ENCODE measurements at regions not wholly inside any gene's neighbourhood (a gene's known extent, or its start where the extent isn't known, plus 50 kb on each side); places are given as distances from the start of the nearest gene placed in this dataset.
A peak's percentile ranks its signal among the peaks of the same experiment; 100 is the strongest.

GRCh38 chr7:17130281-17131059 lies 168.0 kb upstream of the AHR start:
- DNase-seq = peak; percentile 81

- DNase-seq = peak; percentile 54
These were observed 167.4 kb upstream of the AHR start for GRCh38 chr7:17131060-17131345.

- DNase-seq = no peak
These were observed 166.3 kb upstream of the AHR start for GRCh38 chr7:17131983-17132655.

- no peak for DNase-seq
These were observed 165.7 kb upstream of the AHR start for GRCh38 chr7:17132726-17133125.

GRCh38 chr7:17133977-17134376 lies 164.5 kb upstream of the AHR start:
- DNase-seq = no peak

DNA sequence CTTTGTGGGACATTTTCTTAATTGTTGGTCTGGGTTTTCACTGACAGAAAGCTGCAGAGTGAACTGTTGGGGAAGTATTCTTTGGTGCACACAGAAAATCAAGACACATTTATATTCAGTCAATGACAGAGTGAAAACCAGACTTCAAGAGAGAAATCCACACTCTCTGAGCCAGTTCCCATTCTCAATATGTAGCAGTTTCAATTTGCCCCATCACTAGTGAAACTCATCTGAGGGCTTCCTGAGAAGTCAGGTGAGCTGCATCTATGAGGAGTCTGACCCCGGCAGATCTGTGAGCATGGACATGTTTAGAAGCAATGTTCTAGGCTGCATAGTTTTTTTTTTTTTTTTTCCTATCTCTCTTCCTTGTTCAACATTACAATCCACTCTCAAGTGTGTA lies 163.7 kb upstream of the AHR start:
- DNase-seq = no peak

GRCh38 chr7:17136126-17136525 lies 162.3 kb upstream of the AHR start:
- no peak for DNase-seq

DNA sequence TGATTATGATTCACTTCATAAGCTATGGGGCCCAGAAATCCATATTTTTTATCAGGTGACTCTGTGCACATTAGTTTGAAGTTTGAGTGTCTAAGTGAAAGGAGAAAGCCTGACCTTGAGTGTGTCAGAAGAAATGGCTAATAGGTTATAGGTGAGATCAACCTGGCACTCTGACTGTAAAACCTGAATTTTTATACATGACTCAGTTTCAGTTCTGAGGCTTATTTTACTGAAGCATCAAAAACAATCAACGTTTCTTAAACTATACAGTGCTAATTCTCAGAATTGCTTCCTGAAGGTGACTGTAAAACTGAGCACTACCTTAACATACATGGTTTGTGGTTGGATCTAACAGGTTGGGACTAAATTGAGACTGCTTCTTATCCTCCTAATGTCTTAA lies 159.4 kb upstream of the AHR start:
- DNase-seq = no peak

- DNase-seq = no peak
These were observed 158.0 kb upstream of the AHR start for GRCh38 chr7:17140406-17140805.

GRCh38 chr7:17142831-17143541 lies 155.5 kb upstream of the AHR start:
- DNase-seq = no peak

DNA sequence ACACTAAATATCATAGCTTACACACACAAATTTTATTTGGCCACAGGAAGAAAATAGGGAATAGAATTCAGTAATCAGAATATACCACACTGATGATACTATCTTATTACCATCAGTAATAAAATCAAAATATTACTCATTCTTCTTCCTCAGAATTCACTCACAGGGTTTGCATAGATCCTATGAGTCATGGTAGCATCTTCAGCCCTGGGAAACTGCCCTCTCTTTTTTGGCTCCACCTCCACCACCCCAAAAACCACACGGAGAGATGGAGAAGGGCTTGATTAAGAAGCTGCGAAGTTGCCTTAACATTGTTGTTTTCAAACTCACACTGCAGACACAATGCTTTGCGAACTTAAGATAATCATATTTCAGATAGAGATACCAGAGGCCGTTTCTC lies 154.1 kb upstream of the AHR start:
- DNase-seq = no peak

- peak; percentile 31 for DNase-seq
These were observed 151.8 kb upstream of the AHR start for GRCh38 chr7:17146621-17147020.

DNA sequence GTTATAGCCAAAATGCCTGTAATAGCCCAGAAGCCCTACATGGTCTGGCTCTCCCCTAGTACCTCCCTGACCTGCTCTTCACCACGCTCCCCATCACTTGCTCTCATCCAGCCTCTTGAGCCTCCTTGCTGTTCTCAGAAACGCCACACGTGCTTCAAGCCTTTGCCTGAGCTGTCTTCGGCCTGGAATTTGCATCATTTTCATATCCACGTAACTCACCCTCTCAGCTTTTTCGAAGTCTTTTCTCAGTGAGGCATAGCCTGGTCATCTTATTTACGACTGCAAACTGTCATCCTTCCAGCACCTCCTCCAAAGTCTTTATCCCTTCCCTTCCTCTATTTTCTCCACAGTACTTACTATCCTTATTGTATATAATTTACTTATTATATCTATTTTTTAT lies 151.0 kb upstream of the AHR start:
- no peak for DNase-seq

- no peak for DNase-seq
These were observed 148.4 kb upstream of the AHR start for GRCh38 chr7:17150018-17150417.

GRCh38 chr7:17152721-17153120 lies 145.7 kb upstream of the AHR start:
- DNase-seq = no peak

- DNase-seq = no peak
These were observed 144.9 kb upstream of the AHR start for GRCh38 chr7:17153536-17153935.

DNA sequence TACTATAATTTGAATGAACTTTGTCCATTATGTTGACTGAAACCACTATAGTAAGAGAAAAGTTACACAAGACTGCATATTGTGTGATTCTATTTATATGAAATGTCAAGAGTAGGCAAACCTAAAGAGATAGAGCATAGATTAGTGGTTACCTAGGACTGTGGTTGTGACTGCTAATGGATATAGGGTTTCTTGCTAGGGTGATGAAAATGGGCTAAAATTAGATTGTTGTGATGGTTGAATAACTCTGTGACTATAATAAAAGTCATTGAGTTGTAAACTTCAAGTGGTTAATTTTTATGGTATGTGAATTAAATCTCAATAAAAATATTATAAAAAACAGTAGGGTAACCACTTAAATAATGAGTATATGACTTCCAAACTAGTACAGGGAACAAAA lies 142.9 kb upstream of the AHR start:
- DNase-seq = no peak

GRCh38 chr7:17158261-17158660 lies 140.2 kb upstream of the AHR start:
- no peak for DNase-seq

- DNase-seq = no peak
These were observed 138.9 kb upstream of the AHR start for GRCh38 chr7:17159500-17160037.

DNA sequence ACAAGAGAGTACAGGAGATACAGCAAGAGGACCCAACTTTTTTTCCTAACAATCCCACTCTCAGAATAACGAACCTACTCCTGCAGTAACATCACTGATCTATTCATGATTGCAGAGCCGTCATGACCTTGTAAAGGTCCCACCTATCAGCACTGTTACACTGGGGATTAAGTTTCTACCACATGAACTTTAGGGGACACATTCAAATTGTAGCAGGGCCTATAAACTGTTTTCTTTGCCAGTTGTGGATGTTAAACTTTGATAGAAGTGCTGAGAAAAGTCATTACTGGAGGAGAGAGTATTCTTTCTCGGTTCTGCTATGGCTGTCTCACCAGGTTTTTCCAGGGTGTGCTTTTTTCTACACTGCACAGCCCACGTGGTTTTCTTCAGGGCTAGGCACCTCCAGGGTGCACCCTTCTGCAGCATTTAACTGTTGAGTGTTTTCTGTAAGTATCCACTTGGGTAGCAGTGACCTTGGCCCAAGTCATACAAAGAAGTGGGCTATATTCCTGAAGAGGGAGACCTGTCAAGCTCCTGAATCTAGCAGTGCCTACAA lies 131.6 kb upstream of the AHR start:
- no peak for DNase-seq

DNA sequence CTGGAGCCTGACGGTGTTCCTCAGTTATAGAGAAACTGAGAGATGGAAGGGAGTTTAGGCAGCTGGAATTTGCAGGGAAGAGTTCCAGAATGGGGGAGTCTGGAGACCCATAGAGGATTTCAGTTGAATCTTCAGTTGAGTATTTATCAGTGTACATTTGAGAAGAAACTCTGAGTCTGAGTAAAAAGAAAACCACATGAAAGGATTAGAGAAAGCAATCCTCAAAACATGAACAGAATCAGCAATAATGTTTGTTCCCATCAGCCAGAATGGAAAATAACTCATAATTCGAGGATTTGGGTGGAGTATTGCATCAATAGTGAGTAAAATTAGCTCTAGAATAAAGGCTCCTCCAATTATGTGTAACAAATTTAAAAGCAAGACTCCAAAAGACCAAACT lies 130.0 kb upstream of the AHR start:
- DNase-seq = no peak

DNA sequence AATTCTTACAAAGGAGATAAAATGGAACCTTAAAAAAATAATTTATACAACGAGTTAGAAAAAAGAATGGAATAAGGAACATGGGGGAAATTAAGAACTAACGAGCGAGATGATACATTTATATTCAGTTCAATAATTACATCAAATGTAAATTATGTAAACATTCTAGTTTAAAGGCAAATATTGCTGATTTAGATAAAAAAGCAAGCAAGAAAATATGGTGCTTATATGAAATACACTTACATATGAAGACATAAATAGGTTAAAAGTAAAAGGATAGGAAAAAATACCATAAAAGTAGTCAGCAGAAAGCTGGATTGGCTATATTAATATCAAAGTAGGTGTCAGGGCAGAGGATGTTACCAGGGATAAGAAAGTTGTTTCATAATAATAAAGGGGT lies 127.0 kb upstream of the AHR start:
- no peak for DNase-seq

Data from renal pelvis (tissue), 1 donor.